Suppressor macrophage treated with lipopolysaccharide for 4 hours (primary cell): ENCODE measurements at regions not wholly inside any gene's neighbourhood (a gene's known extent, or its start where the extent isn't known, plus 50 kb on each side); places are given as distances from the start of the nearest gene placed in this dataset.
"Not testable (repeated sequence)": the region's sequence is repeated elsewhere in the genome, so short reads cannot be mapped to it uniquely, and the experiment has no call there.

Source experiments
- DNase-seq: peaks from one replicate; pipeline ENCODE4 v3.0.0-alpha.2; 2020

DNA sequence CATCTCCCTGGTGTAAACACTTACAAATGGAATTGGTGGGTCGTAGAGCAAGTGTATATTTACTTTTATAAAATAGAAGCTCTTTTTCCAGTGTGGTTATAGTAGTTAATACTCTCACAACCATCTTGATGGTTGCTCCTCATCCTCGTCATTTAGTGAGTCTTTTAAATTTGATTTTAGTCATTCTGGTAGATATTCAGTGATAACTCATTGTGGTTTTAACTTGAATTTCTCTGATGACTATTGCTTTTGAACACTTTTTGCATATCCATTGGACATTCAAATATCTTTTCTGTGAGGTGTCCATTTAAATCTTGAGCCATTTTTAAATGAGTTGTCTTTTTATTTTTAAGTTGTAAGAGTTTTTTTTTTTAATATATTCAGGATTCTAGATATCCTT lies 189.2 kb upstream of the PHACTR1 start:
- DNase-seq, result no peak

DNA sequence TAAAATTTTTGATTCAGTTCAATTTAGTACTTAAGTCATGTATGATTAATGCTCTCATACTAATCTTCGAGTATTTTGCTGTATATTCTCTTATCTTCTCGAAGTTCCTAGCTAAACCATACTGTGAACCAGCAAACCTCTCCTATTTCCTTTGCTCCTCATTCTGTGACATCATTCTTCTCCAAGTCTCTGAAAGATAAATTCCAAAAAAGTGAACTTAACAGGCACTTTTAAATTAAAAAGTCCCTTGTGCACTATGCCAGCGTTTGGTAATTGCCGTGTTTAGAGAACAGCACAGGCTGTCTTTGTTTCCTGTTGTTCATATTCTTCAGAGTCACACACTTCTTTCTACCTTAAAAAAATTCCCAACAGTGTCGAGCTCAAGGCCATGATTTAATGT lies 188.4 kb upstream of the PHACTR1 start:
- no peak for DNase-seq

DNA sequence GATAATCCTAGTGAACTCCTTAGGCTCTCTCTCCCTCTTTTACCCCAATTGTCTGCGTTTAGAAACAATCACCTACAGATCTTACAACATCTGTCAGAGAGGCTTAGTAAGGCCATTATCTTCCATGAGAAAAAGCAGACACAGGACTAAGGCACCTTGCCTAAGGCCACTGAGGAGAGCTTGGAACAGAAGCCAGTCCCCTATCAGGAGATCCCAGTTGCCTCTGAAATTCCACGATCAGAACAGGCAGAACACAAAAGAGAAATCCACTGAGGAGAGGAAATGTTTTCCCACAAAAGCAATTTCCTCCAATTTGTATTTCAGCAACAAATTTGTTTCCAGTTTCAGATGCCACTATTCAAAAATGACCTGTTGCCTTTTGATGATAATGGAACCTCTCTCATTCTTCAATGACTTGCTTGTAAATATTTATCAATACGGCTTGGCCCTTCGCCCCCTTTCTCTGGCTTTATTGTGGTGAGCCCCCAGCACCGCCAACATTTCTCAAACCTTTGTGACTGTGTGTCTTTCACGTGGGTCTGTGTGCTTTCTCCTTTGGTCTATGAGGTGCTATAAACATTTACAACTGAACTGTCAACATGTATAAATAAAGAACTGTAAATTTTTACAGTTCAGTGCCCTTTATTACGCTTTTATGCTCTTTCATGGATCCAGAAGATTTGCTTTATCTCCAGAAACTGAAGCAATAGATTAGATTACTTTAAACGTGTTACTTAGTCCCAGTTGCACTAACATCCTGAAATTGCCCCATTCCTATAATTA lies 187.8 kb upstream of the PHACTR1 start:
- DNase-seq, result no peak

DNA sequence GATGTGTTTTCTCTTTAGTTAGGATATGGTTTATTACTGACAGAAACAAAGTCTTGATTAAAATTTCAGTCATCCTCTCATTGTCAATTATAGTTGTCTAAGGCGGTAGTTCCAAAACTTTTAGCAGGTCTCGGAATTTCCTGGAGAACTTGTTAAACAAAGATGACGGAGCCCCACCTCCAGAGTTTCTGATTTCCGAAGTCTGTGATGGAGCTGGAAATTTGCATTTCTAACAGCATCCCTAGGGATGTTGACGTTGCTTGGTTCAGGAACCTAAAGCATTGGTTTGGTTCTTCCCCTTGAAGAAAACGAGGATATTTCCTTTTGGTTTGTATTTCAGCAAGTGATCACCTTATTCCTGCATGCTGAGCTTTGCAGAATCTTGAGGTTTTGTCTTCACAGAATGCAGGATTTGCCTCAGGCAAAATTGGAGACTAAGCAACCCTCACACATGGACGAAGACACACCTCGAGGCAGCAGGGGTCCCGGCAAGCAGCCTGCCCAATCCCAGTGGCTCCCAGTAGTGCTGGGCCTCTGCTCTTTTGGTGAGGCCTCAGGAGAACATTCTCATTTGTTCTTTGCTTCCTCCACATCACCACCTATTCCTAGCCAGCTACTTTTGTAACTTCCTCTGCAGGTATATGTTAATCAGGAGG lies 187.1 kb upstream of the PHACTR1 start:
- DNase-seq, result no peak

DNA sequence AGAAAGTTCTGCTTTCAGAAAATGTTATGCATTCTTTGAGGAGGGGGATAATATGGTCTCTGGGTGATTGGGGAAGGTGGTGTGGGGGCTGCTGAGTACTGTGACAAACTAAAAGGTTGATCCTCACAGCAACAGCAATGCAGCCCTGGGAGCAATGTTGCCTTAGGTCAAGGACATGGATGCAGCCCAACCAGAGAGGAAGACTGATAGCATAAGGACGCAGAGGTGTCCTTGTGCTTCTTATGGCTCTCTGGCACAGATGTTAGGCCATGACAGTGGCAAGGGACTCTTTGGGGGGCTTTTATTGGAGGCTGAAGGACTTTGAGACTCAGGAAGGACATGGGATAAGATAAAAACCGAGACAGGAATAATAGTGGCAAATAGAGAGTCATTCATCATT lies 186.2 kb upstream of the PHACTR1 start:
- no peak for DNase-seq

DNA sequence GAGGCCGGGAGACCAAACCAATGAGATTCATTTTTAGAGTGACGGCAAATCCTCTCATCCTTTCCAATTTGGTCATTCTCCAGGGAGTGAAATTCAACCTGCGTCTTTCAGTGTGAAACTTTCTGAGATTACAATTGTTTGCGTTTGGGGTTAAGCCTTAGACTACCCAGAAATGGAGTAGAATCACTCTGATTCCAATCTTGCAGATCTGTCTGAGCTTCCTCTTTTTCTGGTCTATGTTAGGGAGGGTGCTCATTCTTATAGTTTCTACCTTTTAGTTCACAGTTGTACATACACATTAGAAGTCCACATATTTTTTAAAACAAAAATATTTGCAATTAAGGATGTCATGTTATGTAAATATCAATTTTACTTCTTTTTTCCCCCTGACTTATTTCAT lies 183.0 kb upstream of the PHACTR1 start:
- DNase-seq, result no peak

DNA sequence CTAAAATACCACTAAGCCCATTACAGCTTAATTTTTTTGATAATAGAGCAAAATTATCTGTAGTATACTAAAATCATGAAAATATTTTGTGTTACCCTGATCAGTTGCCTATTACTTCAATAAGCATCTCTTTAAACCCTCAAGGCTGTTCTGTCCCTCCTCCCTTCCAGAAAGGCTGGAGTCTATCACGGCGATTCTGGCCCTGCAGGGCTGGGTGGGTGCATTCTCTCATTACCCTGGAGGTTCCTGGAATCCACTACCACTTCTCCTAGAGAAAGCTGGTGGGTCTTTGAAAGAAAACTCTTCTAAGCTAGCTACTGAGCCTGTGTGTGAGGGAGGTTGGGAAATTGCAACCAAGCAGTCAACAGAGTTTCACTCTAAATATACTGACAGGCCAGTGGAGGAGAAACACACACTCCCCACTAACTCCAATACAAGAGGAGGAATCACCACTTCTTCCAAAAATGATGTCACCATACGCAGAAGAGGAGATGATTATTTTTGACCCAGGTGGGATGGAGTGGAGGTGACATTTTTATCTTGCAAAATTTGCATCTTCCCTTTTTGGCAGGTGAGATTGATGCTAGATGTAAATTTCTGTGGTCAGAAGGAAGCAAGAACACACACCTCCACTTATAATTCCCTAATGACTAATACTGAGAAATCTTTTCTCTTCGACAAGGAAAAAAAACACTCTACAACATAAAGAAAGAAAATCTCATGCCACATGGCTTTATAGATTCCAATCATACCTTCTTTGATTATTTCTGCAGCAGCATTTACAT lies 182.3 kb upstream of the PHACTR1 start:
- DNase-seq, result no peak

DNA sequence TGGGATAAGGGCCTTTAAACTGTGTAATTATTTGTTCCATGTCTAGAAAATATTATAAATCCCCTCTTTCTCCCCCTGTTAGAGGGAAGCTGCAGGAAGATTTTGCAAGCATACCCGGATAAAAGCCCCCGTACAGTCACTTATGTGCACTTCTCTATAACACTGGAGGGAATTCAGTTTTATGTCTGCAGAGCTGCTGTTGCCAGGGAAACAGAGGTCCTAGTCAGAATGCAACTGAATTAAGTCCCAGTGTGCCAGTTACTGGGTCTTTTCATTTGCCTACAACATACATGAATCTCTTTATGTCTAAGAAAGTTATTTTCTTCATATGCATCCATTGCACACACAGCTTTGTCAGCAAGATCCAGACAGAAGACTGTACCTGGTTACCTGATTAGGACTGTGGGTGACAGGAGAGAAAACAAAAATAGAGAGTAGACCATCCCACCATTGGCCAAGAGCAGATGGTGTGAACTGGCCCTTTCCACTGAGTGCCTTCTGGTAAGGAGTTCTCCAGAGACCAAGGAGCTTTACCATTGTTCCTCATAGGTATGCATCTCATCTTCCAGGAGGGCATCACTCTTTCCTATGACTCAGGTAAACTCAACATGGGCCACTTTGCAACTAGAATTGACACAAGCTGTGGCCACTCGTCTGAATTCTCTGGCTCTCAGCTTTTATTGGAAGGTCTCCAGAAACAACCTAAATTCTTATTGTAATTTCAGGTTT lies 180.8 kb upstream of the PHACTR1 start:
- DNase-seq, result no peak

DNA sequence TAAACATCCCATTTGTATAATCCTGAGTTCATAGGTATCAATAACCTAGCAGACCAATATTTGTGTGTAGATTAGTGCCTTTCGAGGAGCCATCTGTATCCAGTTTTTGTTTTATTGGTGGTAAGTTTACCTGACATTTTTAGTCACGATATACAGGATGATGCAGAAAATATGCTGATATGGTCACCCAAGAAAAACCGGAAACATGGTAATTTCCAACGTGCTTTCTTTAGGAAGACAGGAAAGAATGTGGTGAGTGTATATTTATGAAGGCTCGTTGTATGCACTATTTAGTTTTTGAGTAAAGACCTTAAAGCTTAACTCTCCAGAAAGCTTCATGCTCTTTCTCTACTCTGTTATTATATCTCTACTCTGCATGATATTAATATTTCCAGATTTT lies 180.2 kb upstream of the PHACTR1 start:
- no peak for DNase-seq

DNA sequence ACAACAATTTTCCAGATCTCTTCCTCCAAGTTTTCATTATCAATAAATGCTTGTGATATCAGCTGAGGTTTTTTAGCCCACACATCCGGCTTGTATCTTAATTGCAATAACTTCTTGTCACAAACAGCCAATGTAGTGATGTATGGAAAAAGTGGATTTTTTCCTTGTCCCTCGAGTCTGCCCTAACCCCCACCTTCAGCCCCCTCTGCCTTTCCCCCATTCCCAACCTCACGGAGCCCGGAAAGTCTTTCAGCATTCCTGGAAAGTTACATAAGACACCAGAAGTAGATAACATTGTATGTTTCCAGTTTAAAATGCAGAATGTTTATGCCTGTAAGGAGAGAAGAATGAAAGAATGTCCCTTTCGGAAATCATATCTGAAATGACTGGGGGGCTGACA lies 179.2 kb upstream of the PHACTR1 start:
- no peak for DNase-seq

DNA sequence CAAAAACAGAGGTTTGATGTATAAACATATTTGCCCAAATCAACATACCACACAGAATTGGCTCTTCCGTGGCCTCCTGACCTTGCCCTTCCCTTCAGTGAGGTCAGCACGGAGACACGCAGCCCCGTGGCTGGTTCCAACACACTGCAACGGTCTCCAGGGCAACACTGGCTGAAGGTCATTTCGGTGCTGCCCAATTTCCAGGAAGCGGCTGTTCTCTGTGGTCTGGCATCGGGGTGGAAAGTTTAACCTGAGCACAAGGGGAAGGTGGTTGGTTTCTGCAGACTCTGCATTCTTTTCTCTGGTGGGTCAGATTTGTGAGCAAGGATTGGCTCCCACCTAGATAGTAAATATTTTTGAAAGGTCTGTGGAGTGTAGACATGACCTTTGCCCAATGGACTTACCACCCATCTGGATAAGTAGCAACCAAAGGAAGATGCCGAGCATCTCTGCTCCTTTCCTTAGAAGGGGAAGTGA lies 177.6 kb upstream of the PHACTR1 start:
- no peak for DNase-seq

DNA sequence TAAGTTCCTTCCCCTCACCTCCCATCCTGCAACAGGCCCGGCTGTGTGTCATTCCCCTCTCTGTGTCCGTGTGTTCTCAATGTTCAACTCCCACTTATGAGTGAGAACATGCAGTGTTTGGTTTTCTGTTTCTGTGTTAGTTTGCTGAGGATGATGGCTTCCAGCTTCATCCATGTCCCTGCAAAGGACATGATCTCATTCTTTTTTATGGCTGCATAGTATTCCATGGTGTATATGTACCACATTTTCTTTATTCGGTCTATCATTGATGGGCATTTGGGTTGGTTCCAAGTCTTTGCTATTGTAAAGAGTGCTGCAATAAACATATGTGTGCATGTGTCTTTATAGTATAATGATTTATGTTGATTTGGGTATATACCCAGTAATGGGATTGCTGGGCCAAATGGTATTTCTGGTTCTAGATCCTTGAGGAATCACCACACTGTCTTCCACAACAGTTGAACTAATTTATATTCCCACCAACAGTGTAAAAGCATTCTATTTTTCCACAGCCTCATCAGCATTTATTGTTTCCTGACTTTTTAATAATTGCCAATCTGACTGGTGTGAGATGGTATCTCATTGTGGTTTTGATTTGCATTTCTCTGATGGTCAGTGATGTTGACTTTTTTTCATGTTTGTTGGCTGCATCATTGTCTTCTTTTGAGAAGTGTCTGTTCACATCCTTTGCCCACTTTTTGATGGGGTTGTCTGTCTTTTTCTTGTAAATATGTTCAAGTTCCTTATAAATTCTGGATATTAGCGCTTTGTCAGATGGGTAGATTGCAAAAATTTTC lies 174.1 kb upstream of the PHACTR1 start:
- DNase-seq, result not testable (repeated sequence)

DNA sequence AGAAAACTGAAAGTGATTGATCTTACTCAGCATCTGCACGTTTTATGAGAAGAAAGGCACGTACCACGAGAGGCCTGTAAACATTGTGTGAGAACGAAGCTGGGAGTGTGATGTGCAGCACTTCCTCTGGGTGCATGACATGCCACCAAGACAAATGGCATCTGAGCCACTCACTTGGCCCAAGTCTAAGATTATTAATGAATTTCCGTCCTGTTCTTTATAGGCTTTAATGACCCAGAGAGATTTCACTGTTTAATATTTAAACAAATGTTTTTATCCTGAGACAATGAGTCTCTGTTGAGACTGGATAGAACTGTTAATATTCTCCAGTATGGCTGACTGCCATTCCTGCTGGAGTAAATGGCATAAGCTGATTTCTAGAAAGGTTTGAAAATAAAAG lies 172.6 kb upstream of the PHACTR1 start:
- DNase-seq, result no peak

DNA sequence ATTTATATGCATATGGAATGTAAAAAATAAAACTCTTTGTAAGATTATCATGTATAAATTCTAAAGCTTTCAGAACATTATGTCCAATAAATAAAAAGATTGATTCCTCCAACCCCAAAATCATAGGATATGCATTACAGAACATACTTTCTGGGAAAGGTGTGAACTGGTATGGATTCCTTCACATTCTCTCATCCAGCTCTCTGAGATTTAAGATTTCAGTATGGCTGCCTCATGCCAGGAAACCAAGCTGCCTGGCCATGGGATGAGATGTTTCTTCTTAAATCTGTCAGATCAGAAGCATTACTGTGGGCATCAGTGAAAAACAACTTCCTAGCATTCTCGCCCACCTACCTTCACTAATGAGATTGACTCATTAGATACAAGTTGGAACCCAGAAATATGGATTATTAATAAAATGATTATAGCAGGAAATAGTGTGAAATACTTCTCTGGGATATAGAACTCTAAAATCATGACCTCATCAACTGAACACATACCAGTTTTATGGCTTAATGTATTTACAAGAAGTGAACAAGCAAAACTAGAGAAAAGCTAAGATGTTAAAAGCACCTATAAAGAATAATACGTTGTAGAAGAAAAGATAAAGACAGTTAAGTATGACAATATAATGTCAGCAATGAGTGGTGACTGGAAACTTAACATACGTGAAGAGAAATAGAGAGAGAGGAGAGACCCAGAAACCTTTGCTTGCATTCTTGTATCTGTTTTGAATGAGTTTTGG lies 171.6 kb upstream of the PHACTR1 start:
- DNase-seq, result no peak

DNA sequence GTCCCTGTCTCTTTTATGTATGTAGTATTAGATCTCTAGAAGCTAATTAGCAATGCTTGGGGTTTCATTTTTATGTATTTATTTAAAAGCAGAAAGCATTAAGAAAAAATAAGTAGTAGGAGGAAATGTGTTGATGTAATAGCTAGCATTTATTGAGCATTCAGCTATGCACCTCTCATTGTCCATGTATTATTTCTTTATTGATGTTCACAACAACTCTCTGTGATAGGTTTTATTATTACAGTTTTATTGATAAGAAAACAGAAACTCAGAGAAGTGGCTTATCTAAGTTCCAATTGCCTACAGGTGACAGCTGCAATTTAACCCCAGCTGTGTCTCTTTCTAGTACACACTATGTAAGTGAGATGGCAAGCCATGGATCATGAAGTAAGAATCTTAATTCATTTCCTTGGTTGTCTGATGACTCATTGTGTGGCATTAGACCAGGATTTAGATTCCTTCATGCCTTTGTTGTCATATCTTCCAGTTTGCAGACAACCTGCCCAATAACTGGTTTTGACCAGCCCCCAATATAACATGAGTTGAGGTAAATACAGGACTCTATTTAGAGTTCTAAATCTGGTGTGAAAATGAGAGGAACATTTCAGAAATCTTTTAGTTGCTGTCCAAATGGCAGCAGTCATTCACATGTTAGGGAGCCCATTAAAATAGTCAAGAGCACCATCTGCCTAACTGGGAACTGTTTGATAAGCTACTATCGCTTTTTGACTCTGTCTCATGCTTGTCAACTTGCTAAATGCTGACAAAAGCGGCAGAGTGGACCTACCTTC lies 170.8 kb upstream of the PHACTR1 start:
- DNase-seq, result no peak

DNA sequence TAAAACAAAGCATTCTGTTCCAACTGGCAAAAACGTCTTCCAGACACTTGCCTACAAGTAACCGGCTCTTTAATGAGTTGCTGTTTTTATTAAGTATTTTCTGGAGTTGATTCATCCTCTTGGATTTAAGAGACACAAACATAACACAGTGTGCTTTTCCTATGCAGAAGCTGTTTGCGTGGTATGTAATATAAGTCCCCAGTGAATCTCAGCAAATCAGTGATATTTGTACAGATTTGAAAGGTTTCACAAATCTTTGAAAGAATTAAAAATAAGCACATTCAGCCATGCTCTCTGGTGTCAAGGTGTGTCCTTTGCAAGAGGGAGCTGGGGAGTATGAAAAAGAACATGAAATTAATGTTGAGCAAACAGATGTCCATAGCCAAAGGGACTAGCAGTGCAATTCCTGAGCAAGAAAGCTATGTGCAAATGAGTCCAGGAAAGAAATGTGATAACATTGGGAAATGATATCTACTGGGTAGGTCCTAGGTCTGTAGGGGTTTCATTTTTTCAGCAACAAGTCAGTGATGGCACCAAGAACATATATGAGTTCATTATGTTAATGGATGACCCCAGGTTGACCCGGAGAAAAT lies 170.1 kb upstream of the PHACTR1 start:
- no peak for DNase-seq

DNA sequence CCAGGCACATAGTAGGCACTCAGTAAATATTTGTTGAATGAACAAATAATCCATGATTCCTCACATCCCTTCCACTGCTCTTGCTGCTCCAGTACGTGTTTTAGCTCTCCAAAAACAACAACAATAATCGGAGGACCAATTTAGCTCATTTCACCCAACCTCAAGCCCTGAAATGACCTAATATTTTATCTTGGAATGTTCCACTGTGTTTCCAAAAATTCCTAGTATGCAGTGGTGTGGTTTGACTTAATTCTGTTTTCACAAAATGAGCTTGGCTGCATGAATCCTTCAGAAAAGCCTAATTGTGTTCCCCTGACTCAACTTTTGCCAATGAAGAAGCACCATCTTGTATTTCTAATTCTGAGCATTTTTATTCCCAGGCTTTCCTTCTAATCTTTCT lies 168.0 kb upstream of the PHACTR1 start:
- DNase-seq, result no peak

DNA sequence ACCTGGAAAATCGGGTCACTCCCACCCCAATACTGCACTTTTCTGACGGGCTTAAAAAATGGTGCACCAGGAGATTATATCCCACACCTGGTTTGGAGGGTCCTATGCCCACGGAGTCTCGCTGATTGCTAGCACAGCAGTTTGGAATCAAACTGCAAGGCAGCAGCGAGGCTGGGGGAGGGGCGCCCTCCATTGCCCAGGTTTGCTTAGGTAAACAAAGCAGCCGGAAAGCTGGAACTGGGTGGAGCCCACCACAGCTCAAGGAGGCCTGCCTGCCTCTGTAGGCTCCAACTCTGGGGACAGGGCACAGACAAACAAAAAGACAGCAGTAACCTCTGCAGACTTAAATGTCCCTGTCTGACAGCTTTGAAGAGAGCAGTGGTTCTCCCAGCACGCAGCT lies 167.1 kb upstream of the PHACTR1 start:
- DNase-seq, result not testable (repeated sequence)

DNA sequence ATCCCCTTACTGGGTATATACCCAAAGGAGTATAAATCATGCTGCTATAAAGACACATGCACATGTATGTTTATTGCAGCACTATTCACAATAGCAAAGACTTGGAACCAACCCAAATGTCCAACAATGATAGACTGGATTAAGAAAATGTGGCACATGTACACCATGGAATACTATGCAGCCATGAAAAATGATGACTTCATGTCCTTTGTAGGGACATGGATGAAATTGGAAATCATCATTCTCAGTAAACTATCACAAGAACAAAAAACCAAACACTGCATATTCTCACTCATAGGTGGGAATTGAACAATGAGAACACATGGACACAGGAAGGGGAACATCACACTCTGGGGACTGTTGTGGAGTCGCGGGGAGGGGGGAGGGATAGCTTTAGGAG lies 161.7 kb upstream of the PHACTR1 start:
- not testable (repeated sequence) for DNase-seq

DNA sequence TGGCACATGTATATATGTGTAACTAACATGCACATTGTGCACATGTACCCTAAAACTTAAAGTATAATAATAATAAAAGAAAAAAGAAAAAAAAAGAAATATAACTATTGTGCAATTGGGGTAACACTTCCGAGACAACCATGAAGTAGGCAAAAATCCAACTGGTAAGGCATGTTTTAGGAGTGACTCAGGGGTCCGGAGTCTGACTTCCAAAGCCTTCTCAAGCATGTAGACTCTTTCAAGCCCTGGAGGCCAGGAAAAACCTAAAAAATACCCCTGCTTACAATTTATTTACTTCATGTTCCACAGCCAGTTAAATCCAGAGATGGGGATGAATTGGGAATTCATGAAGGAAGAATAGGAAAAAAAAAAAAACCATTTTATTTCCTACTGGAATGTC lies 161.3 kb upstream of the PHACTR1 start:
- DNase-seq, result no peak
